Fibroblast of pulmonary artery (primary cell): ENCODE measurements at regions not wholly inside any gene's neighbourhood (a gene's known extent, or its start where the extent isn't known, plus 50 kb on each side); places are given as distances from the start of the nearest gene placed in this dataset.
A peak's percentile ranks its signal among the peaks of the same experiment; 100 is the strongest.

Experiments
- DNase-seq: peaks from one replicate; pipeline ENCODE4 v3.0.0-alpha.2; 2010; ENCODE audit warnings: low read depth
- H3K4me3 ChIP-seq: replicated peaks from 2 replicates; pipeline ENCODE4 v1.5.1; 2011; ENCODE audit warnings: low read depth, mild to moderate bottlenecking, control low read depth, low read length, moderate library complexity
- CTCF ChIP-seq: IDR thresholded peaks from 2 replicates; pipeline ENCODE4 v1.5.1; 2011; ENCODE audit warnings: mild to moderate bottlenecking, control low read depth, low read length, inconsistent platforms; ENCODE audit errors: missing control alignments

- no peak overlapping the region for H3K4me3 ChIP-seq
- no peak for DNase-seq
- TF ChIP-seq CTCF: no peak
Measured at GRCh38 chr7:131778601-131779000, 222.2 kb upstream of the PODXL start.

- TF ChIP-seq CTCF: no peak
- peak; percentile 3 for DNase-seq
- H3K4me3 ChIP-seq: no peak overlapping the region
Measured at GRCh38 chr7:131774419-131775220, 218.2 kb upstream of the PODXL start.

- TF ChIP-seq CTCF: no peak
Measured at GRCh38 chr7:131773413-131773812, 217.0 kb upstream of the PODXL start.

GRCh38 chr7:131769241-131769640, 212.8 kb upstream of the PODXL start:
- DNase-seq: no peak
- no peak for TF ChIP-seq CTCF
- no peak overlapping the region for H3K4me3 ChIP-seq

More at GRCh38 chr7:131773413-131773812, 217.0 kb upstream of the PODXL start:
- H3K4me3 ChIP-seq: no peak overlapping the region
- no peak for DNase-seq

GRCh38 chr7:131767591-131767990, 211.2 kb upstream of the PODXL start:
- no peak for TF ChIP-seq CTCF
- no peak overlapping the region for H3K4me3 ChIP-seq
- no peak for DNase-seq

GRCh38 chr7:131765575-131765974, 209.1 kb upstream of the PODXL start:
- DNase-seq: no peak
- TF ChIP-seq CTCF: no peak
- no peak overlapping the region for H3K4me3 ChIP-seq
